K562 (cell line): ENCODE measurements at regions not wholly inside any gene's neighbourhood (a gene's known extent, or its start where the extent isn't known, plus 50 kb on each side); places are given as distances from the start of the nearest gene placed in this dataset.

Source experiments
- CEBPB ChIP-seq: fragments of 450-650 bp; IDR thresholded peaks from 2 replicates; pipeline ENCODE4 v1.6.1; 2016; ENCODE audit warnings: missing genetic modification characterization, missing compliant biosample characterization
- CREB1 ChIP-seq, 2 experiments: sonication (generic) in 1 of 2; formaldehyde crosslinking in 1 of 2; IDR thresholded peaks; 2 replicates each; pipeline versions ENCODE4 v1.6.1 to v1.8.0; 2012 to 2022; ENCODE audit warnings: inconsistent platforms in 1 of 2, mild to moderate bottlenecking in 1 of 2, missing genetic modification reagents in 1 of 2, moderate library complexity in 1 of 2
- EZH2 ChIP-seq: IDR thresholded peaks from 2 replicates; pipeline ENCODE4 v1.6.1; 2012; ENCODE audit warnings: low read depth, mild to moderate bottlenecking, inconsistent platforms, low read length, borderline replicate concordance
- TF ChIP-seq, protein P1 (sequence below), 3 experiments: IDR thresholded peaks in 2 of 3; conservative IDR thresholded peaks in 1 of 3; 2 replicates each; pipeline ENCODE4 v1.5.1; 2011 to 2012; ENCODE audit warnings: low read length in 3 of 3, mild to moderate bottlenecking in 3 of 3, control low read depth in 2 of 3, improper control_type of control experiment in 1 of 3, inconsistent platforms in 1 of 3, low read depth in 1 of 3, mixed read lengths in 1 of 3, moderate library complexity in 1 of 3; ENCODE audit not compliant: insufficient read depth in 2 of 3
- TF ChIP-seq, protein P2 (sequence below): fragments of 250-450 bp; sonication (Bioruptor Pico); IDR thresholded peaks from 2 replicates; pipeline ENCODE4 v1.4.0; 2020; ENCODE audit warnings: borderline replicate concordance

- TF ChIP-seq, protein P1, sequence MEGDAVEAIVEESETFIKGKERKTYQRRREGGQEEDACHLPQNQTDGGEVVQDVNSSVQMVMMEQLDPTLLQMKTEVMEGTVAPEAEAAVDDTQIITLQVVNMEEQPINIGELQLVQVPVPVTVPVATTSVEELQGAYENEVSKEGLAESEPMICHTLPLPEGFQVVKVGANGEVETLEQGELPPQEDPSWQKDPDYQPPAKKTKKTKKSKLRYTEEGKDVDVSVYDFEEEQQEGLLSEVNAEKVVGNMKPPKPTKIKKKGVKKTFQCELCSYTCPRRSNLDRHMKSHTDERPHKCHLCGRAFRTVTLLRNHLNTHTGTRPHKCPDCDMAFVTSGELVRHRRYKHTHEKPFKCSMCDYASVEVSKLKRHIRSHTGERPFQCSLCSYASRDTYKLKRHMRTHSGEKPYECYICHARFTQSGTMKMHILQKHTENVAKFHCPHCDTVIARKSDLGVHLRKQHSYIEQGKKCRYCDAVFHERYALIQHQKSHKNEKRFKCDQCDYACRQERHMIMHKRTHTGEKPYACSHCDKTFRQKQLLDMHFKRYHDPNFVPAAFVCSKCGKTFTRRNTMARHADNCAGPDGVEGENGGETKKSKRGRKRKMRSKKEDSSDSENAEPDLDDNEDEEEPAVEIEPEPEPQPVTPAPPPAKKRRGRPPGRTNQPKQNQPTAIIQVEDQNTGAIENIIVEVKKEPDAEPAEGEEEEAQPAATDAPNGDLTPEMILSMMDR (IDR thresholded peaks at IDR 0.05 in 2 of 3, conservative IDR thresholded peaks at IDR 0.05 in 1 of 3; ENCODE audit: insufficient read depth in 2 of 3, low read depth in 1 of 3, low read length in 3 of 3): no peak
- TF ChIP-seq EZH2 (no peak), CEBPB (tag) (no peak), CREB1 (IDR thresholded peaks at IDR 0.05) (no peak), CREB1 (CRISPR knock-in tag; IDR thresholded peaks at IDR 0.05) (no peak)
- TF ChIP-seq, protein P2, sequence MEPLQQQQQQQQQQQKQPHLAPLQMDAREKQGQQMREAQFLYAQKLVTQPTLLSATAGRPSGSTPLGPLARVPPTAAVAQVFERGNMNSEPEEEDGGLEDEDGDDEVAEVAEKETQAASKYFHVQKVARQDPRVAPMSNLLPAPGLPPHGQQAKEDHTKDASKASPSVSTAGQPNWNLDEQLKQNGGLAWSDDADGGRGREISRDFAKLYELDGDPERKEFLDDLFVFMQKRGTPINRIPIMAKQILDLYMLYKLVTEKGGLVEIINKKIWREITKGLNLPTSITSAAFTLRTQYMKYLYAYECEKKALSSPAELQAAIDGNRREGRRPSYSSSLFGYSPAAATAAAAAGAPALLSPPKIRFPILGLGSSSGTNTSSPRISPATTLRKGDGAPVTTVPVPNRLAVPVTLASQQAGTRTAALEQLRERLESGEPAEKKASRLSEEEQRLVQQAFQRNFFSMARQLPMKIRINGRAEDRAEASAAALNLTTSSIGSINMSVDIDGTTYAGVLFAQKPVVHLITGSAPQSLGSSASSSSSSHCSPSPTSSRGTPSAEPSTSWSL (CRISPR knock-in tag): no peak
These were observed 146.5 kb upstream of the SLC6A11 start for GRCh38 chr3:10669490-10670048.
